ENCODE measurements at regions not wholly inside any gene's neighbourhood (a gene's known extent, or its start where the extent isn't known, plus 50 kb on each side); places are given as distances from the start of the nearest gene placed in this dataset.
A peak's percentile ranks its signal among the peaks of the same experiment; 100 is the strongest.

GRCh38 chr7:73966062-73966940, 61.7 kb upstream of the ELN start:
- DNase-seq (ENCODE audit: low spot score): no peak
- Histone ChIP-seq H3K4me3 (no peak overlapping the region), H3K27ac (no peak overlapping the region)
- no peak for TF ChIP-seq CTCF (IDR thresholded peaks at IDR 0.05)

GRCh38 chr7:73966941-73967831, 60.8 kb upstream of the ELN start:
- Histone ChIP-seq H3K27ac (no peak overlapping the region), H3K4me3 (no peak overlapping the region)
- TF ChIP-seq CTCF (IDR thresholded peaks at IDR 0.05): no peak
- no peak for DNase-seq (ENCODE audit: low spot score)

- Histone ChIP-seq H3K27ac (peak overlapping the region in 1 of 2 donors; percentile 28), H3K4me3 (no peak overlapping the region)
- TF ChIP-seq CTCF (IDR thresholded peaks at IDR 0.05): no peak
- no peak for DNase-seq (ENCODE audit: low spot score)
Measured at GRCh38 chr7:73967832-73968290, 60.1 kb upstream of the ELN start.

GRCh38 chr7:73968487-73968886, 59.5 kb upstream of the ELN start:
- no peak overlapping the region for H3K4me3 ChIP-seq
- TF ChIP-seq CTCF (IDR thresholded peaks at IDR 0.05): no peak
- DNase-seq (ENCODE audit: low spot score): no peak
- H3K27ac ChIP-seq: peak overlapping the region in 1 of 2 donors; percentile 28

- Histone ChIP-seq H3K27ac (no peak overlapping the region), H3K4me3 (no peak overlapping the region)
- TF ChIP-seq CTCF (IDR thresholded peaks at IDR 0.05): no peak
- no peak for DNase-seq (ENCODE audit: low spot score)
Measured at GRCh38 chr7:73969991-73970390, 58.0 kb upstream of the ELN start.

GRCh38 chr7:73970801-73971229, 57.2 kb upstream of the ELN start:
- no peak overlapping the region for H3K4me3 ChIP-seq
- no peak overlapping the region for H3K27ac ChIP-seq
- no peak for TF ChIP-seq CTCF (IDR thresholded peaks at IDR 0.05)
- no peak for DNase-seq (ENCODE audit: low spot score)
